HUES6 (cell line): ENCODE measurements at regions not wholly inside any gene's neighbourhood (a gene's known extent, or its start where the extent isn't known, plus 50 kb on each side); places are given as distances from the start of the nearest gene placed in this dataset.

Experiments used
- H3K27ac ChIP-seq: 2 replicates; pipeline ENCODE4 v1.7.0; 2013; ENCODE audit warnings: low read depth, mild to moderate bottlenecking, low read length, inconsistent platforms
- H3K27me3 ChIP-seq: 2 replicates; pipeline ENCODE4 v1.6.1; 2013; ENCODE audit warnings: low read length; ENCODE audit not compliant: control insufficient read depth, insufficient read depth
- H3K36me3 ChIP-seq: 2 replicates; pipeline ENCODE4 v1.6.1; 2013; ENCODE audit warnings: low read length; ENCODE audit not compliant: control insufficient read depth, insufficient read depth
- H3K4me1 ChIP-seq: 2 replicates; pipeline ENCODE4 v1.6.1; 2013; ENCODE audit warnings: low read length; ENCODE audit not compliant: control insufficient read depth, insufficient read depth
- H3K4me3 ChIP-seq: 2 replicates; pipeline ENCODE4 v1.5.1; 2013; ENCODE audit warnings: low read depth, low read length
- H3K9ac ChIP-seq: one replicate; pipeline ENCODE4 v1.6.1; 2013; ENCODE audit warnings: mild to moderate bottlenecking, low read length
- H3K9me3 ChIP-seq: 2 replicates; pipeline ENCODE4 v1.6.1; 2013; ENCODE audit warnings: low read depth, low read length; ENCODE audit not compliant: control insufficient read depth, insufficient read depth

DNA sequence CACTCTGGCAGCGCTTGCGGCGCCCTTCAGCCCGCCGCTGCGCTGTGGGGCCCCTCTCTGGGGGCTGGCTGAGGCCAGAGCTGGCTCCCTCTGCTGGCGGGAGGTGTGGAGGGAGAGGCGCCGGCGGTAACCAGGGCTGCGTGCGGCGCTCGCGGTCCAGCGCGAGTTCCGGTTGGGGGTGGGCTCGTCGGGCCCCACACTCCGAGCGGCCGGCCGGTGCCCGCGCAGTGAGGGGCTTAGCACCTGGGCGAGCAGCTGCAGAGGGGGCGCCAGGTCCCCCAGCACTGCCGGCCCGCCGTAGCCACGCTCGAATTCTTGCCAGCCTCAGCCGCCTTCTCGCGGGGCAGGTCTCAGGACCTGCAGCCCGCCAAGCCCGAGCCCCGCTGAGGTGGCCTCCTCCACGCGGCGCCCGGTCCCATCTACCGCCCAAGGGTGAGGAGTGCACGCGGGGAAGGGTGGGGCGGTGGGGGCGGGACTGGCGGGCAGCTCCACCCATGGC, 879.0 kb upstream of the SLITRK5 start:
- H3K27ac ChIP-seq: no peak overlapping the region

DNA sequence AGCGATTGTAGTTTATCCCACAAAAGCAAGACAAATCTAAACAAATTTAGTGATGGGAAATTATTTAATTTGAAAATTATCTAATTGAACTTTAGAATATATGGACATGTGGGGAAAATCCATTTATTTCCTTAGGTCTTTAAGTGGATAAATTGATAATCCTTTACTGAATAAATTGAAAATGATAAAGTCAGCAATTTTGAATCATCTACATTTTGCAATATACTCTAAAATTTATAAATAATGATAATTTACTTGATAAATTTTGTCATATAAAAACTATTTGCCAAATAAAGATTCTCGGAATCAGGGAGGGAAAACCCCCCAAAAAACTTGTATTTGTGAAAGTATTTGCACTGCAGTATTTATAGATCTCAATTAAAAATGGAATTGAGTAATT, 875.3 kb upstream of the SLITRK5 start:
- peaks cover 21% of the 10 kb centered on the region for H3K9me3 ChIP-seq
- no peaks in the 10 kb centered on the region for H3K36me3 ChIP-seq
- H3K27me3 ChIP-seq: no peaks in the 10 kb centered on the region
- H3K27ac ChIP-seq: no peak overlapping the region
- H3K4me3 ChIP-seq: no peak overlapping the region
- H3K9ac ChIP-seq: no peak overlapping the region
- no peaks in the 10 kb centered on the region for H3K4me1 ChIP-seq

More for the DNA sequence above, 879.0 kb upstream of the SLITRK5 start:
- Histone ChIP-seq H3K4me1 (no peaks in the 10 kb centered on the region), H3K9me3 (peaks cover 10% of the 10 kb centered on the region), H3K36me3 (no peaks in the 10 kb centered on the region), H3K9ac (no peak overlapping the region), H3K4me3 (peak overlapping the region; percentile 38; the same call in 1 of the 2 replicates), H3K27me3 (no peaks in the 10 kb centered on the region)

DNA sequence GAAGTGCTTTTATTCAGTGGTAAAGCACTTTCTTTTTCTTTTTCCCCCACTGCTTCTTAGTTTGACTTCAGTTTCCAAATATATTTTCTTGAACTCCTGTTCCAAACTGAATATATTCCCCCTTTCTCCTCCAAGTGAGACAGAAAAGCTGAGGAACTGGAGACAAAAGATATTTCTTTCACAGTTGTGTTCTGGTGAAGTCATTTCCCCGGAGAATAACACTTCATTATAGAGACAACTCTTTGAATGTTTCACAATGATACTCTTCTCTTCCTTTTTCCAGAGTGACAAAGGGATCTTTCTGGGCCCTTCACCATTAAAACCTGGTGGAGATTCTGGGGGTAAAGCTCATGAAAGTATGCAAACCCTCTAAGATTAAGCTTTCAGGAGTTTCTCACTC, 860.8 kb upstream of the SLITRK5 start:
- Histone ChIP-seq H3K36me3 (no peaks in the 10 kb centered on the region), H3K4me3 (no peak overlapping the region), H3K27ac (no peak overlapping the region), H3K27me3 (no peaks in the 10 kb centered on the region), H3K9me3 (no peaks in the 10 kb centered on the region), H3K4me1 (no peaks in the 10 kb centered on the region; the same call in 1 of the 2 replicates), H3K9ac (no peak overlapping the region)

DNA sequence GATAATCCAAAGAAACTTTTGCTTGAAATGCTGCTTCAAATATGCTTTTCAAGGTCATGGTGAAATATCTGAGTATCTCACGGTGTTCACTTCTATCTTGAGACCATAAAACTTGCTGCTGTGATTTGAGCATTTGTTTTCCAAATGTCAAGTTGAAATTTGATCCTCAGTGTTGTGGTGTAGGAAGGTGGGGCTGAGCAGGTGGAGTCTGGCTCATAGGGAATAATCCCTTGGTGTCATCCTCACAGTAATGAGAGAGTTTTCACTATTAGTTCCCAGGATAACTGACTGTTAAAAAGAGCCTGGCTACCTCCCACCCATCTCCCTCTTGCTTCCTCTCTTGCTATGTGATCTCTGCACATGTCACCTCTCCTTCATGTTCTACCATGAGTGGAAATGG, 858.0 kb upstream of the SLITRK5 start:
- Histone ChIP-seq H3K4me1 (no peaks in the 10 kb centered on the region; the same call in 1 of the 2 replicates), H3K36me3 (no peaks in the 10 kb centered on the region), H3K27ac (no peak overlapping the region), H3K9me3 (no peaks in the 10 kb centered on the region), H3K4me3 (no peak overlapping the region), H3K27me3 (no peaks in the 10 kb centered on the region), H3K9ac (no peak overlapping the region)

DNA sequence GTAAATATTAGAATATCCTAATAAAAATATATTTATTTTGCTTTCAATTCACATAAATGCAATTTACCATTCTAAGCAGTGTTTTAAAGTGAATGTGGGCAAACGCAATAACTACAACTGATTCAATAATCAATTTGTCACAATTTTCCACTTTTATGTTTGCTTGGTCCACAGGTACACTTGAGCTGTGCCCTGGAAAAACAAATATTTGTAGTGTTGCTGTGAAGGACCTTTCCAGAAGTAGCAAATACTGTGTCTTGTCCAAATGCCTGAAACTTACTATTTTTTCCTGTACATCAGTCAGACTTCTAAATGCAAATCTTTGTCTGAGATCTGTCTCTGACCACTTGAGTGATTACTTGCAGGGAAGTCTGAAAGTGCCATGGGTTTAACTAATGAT, 845.8 kb upstream of the SLITRK5 start:
- no peaks in the 10 kb centered on the region for H3K27me3 ChIP-seq
- H3K9me3 ChIP-seq: no peaks in the 10 kb centered on the region
- H3K9ac ChIP-seq: no peak overlapping the region
- no peak overlapping the region for H3K4me3 ChIP-seq
- no peaks in the 10 kb centered on the region for H3K4me1 ChIP-seq
- H3K36me3 ChIP-seq: no peaks in the 10 kb centered on the region
- H3K27ac ChIP-seq: no peak overlapping the region

DNA sequence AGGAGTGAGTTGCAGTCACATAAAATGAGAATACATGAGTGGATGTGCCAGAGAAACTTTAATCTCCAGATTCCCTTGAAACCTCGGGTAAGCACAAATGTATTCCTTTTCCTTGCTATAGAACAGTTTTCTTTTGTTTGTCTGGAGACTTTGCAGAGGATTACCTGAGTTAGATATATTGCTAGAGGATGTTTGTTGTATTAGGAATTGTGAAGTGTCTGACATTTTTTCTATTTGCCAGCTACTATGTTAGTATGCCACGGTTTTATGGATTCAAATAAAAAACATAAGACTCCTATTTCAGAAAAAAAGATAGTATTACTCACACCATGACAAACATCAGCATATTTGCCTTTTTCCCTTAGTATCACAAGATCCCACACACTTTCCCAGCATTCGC, 844.9 kb upstream of the SLITRK5 start:
- no peak overlapping the region for H3K4me3 ChIP-seq
- no peaks in the 10 kb centered on the region for H3K9me3 ChIP-seq
- H3K27ac ChIP-seq: no peak overlapping the region
- H3K9ac ChIP-seq: no peak overlapping the region
- no peaks in the 10 kb centered on the region for H3K27me3 ChIP-seq
- no peaks in the 10 kb centered on the region for H3K36me3 ChIP-seq
- no peaks in the 10 kb centered on the region for H3K4me1 ChIP-seq

DNA sequence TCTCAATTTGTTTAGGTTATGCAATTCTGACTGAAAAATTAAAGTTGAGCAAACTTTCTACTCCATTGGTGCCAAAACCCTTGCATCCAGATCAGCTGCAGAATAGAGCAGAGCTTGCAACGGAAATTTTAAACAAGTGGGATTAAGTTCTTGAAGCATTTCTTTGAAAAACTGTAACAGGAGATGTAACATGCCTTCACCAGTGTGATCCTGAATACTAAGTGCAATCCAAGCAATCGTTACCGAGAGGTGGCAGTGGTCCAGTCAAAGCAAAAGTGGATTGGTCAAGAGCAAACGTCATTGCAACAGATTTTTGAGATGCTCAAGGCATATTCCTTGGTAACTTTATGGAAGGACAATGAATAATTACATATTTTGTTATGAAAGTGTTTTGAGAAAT, 841.1 kb upstream of the SLITRK5 start:
- no peaks in the 10 kb centered on the region for H3K27me3 ChIP-seq
- H3K36me3 ChIP-seq: no peaks in the 10 kb centered on the region
- H3K4me3 ChIP-seq: no peak overlapping the region
- no peaks in the 10 kb centered on the region for H3K9me3 ChIP-seq
- H3K27ac ChIP-seq: no peak overlapping the region
- H3K9ac ChIP-seq: no peak overlapping the region
- no peaks in the 10 kb centered on the region for H3K4me1 ChIP-seq

DNA sequence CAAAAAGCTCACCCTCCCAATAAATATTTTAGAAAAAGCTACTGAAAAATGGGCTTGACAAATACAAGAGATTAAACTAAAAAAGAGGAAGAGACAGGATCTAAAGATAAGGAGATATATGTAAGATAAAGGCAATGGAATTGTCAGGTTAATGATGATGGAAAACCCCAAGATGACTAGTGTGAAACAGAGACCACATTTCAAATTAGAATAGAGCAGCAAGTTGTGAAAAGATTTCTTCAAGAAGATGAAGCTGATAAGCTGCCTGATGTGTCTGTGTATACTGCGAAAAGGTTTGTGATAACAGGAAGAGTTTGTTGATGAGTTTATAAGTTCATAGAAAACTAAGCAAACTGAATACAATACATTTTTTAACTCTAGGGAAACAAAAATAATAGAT, 840.1 kb upstream of the SLITRK5 start:
- H3K9me3 ChIP-seq: peaks cover 6% of the 10 kb centered on the region
- no peak overlapping the region for H3K9ac ChIP-seq
- H3K4me3 ChIP-seq: no peak overlapping the region
- H3K36me3 ChIP-seq: no peaks in the 10 kb centered on the region
- no peak overlapping the region for H3K27ac ChIP-seq
- H3K27me3 ChIP-seq: no peaks in the 10 kb centered on the region
- H3K4me1 ChIP-seq: no peaks in the 10 kb centered on the region

DNA sequence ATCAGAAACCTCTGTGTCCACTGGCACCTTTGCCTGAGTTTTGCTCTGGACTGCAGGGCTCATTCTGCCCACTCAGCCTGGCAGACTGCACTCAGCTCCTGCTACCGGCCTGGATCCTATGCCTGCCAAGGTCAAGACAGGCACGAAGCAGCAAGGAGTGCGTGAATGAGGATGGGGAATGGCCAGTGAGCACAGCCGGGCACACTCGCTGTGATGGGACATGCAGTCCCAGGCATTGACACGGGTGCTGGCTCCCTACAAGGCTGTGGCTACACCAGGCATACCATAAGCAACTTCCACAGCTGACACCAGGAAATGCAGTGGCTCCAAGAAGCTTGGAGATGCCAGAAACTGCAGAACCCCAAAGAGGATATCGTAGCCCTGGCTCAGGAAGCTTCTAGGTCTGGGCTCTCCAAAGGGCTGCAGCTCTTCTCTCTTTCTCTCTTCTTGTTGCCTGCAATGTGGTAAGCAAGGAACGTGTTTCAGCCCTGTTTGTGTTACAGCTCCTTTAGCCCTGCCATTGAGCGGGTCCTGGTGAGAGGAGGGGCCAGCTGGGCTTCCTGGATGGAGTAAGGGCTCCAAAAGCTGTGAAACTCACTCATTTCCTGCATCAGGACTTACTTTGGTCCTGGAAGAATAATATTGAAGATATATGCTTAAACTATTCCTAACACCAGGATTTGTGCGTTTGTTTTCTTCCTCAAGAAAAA, 832.6 kb upstream of the SLITRK5 start:
- Histone ChIP-seq H3K4me1 (no peaks in the 10 kb centered on the region), H3K27ac (no peak overlapping the region), H3K27me3 (no peaks in the 10 kb centered on the region), H3K9ac (no peak overlapping the region), H3K9me3 (peaks cover 21% of the 10 kb centered on the region), H3K4me3 (no peak overlapping the region), H3K36me3 (no peaks in the 10 kb centered on the region)

DNA sequence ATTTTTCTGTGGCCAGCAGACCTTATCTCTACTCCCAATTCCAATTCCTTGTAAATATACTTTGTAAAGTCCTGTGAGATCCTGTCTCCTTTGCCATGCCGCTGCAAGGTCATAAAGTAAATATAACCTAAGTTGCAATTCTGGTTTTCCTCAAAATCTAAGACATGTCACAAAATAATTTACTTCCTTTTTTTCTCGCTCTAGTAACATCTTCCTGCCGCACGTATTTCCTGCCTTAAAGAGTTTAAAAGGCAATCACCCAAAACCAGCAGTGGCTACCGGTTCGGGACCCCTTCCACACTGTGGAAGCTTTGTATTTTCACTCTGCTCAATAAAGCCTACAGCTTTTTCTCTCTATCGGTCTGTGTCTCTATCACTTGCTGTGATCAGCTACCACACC, 832.0 kb upstream of the SLITRK5 start:
- Histone ChIP-seq H3K4me1 (no peaks in the 10 kb centered on the region), H3K27me3 (no peaks in the 10 kb centered on the region), H3K9me3 (peaks cover 21% of the 10 kb centered on the region), H3K36me3 (no peaks in the 10 kb centered on the region), H3K9ac (no peak overlapping the region), H3K4me3 (no peak overlapping the region), H3K27ac (no peak overlapping the region)

DNA sequence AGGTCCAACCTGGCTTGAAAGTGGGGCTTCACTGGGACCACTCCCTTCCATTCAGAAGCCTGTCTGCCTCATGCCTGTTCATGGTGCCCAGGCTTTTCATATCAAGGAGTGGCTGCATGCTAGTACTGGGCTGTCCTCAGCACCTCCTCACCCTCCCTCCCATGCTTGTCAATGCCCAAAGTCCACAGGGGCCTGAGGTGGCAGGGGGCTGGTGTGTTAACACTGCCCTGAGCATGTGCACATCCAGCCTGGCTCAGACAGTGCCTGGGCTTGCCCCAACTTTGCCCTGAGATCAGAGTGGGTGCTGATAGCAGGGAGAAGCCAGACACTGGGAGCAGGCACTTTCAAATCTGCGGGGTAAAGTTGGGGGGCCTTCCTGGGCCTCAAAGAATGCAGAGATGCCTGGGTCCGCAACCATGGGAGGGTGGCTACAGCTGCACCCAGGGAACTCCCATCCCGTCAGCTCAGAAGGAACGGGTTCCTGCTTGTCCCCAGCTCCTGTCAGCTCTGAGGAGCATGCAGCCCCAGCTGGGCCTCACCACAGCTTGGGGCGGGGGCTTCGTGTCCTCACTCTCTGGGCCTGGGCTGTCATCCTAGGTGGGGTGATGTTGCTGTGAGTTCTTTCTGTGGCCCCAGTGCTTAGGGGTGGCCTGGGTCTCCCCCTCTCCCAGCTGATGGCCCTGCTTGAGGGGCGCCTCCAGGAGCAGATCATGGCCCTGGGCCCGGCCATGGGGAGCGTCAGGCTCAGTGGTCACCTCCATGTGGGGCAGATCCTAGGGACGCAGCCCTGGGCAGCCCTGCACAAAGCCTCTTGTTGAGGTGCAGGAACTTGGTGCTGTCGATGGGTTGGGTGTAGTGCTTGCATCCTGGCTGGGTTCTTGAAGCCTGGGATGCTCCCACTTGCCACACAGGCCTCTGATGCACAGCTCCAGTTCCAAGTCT, 830.6 kb upstream of the SLITRK5 start:
- H3K4me3 ChIP-seq: no peak overlapping the region
- no peak overlapping the region for H3K9ac ChIP-seq
- peaks cover 21% of the 10 kb centered on the region for H3K9me3 ChIP-seq
- H3K27me3 ChIP-seq: no peaks in the 10 kb centered on the region
- no peaks in the 10 kb centered on the region for H3K4me1 ChIP-seq
- no peak overlapping the region for H3K27ac ChIP-seq
- no peaks in the 10 kb centered on the region for H3K36me3 ChIP-seq
